ENCODE measurements at regions not wholly inside any gene's neighbourhood (a gene's known extent, or its start where the extent isn't known, plus 50 kb on each side); places are given as distances from the start of the nearest gene placed in this dataset.

DNA sequence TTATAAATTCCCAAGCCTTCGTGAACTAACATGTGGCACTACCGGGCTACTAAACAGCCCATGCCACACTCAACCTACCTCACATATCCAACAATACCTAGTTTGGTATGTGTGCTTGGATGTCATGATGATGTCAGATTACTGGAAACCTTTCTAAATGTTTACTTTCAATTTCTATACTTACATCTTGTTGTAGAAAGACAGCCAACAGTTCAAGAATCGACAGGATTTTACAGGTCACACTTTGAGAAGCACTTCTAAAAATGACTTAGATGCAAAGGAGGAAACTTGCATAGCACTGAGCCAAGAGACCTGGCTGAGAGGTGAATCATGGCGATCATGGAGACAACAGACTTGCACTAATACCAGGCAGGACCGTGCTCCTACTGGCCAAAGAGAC is 209.9 kb downstream of the COL4A1 start:
- TF ChIP-seq, protein P1, sequence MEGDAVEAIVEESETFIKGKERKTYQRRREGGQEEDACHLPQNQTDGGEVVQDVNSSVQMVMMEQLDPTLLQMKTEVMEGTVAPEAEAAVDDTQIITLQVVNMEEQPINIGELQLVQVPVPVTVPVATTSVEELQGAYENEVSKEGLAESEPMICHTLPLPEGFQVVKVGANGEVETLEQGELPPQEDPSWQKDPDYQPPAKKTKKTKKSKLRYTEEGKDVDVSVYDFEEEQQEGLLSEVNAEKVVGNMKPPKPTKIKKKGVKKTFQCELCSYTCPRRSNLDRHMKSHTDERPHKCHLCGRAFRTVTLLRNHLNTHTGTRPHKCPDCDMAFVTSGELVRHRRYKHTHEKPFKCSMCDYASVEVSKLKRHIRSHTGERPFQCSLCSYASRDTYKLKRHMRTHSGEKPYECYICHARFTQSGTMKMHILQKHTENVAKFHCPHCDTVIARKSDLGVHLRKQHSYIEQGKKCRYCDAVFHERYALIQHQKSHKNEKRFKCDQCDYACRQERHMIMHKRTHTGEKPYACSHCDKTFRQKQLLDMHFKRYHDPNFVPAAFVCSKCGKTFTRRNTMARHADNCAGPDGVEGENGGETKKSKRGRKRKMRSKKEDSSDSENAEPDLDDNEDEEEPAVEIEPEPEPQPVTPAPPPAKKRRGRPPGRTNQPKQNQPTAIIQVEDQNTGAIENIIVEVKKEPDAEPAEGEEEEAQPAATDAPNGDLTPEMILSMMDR (IDR thresholded peaks at IDR 0.05) = no peak
- TF ChIP-seq POLR2A (IDR thresholded peaks at IDR 0.05) = no peak
